ENCODE measurements at regions not wholly inside any gene's neighbourhood (a gene's known extent, or its start where the extent isn't known, plus 50 kb on each side); places are given as distances from the start of the nearest gene placed in this dataset.

DNA sequence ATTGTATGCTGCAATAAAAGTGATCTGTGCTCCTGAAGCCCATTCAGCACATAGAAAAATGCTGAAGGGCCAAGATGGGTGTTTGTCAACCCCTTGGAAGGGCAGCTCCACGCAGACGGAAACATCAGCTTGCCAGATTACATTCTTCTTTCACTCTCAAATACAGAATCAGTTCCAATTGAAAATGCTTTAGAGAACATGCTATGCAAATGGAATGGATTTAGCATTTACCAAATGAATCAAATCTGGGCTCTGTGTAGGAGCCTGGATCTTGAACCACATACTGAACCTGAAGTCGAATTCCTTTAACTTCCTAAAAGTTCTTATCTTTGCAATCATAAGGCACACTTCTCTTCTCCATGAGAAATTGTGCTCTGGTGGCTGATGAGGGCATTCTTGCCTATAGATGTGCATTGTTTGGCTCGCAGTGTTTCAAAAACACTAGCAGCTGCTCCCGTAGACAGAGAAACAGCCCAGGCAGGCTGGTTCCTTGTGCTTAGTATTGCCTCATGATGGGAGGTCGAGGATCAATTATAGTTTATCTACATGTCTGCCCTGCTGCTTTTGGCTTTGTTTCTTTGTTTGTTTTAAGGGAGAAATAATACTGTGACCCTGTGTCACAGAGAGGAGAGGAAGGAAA lies 489.8 kb upstream of the FLRT2 start:
- TF ChIP-seq, protein P1, sequence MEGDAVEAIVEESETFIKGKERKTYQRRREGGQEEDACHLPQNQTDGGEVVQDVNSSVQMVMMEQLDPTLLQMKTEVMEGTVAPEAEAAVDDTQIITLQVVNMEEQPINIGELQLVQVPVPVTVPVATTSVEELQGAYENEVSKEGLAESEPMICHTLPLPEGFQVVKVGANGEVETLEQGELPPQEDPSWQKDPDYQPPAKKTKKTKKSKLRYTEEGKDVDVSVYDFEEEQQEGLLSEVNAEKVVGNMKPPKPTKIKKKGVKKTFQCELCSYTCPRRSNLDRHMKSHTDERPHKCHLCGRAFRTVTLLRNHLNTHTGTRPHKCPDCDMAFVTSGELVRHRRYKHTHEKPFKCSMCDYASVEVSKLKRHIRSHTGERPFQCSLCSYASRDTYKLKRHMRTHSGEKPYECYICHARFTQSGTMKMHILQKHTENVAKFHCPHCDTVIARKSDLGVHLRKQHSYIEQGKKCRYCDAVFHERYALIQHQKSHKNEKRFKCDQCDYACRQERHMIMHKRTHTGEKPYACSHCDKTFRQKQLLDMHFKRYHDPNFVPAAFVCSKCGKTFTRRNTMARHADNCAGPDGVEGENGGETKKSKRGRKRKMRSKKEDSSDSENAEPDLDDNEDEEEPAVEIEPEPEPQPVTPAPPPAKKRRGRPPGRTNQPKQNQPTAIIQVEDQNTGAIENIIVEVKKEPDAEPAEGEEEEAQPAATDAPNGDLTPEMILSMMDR (IDR thresholded peaks at IDR 0.05; ENCODE audit: low read depth, low read length): no peak
- TF ChIP-seq POLR2A (IDR thresholded peaks at IDR 0.05; ENCODE audit: extremely low read depth, insufficient read length): no peak
- TF ChIP-seq MYC (IDR thresholded peaks at IDR 0.05; ENCODE audit: low read depth, low read length): no peak
- TF ChIP-seq, protein P2, sequence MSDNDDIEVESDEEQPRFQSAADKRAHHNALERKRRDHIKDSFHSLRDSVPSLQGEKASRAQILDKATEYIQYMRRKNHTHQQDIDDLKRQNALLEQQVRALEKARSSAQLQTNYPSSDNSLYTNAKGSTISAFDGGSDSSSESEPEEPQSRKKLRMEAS (IDR thresholded peaks at IDR 0.05; ENCODE audit: low read depth, low read length): no peak

Data from NB4 (cell line).